Glutamatergic neuron (in vitro differentiated cells): ENCODE measurements at regions not wholly inside any gene's neighbourhood (a gene's known extent, or its start where the extent isn't known, plus 50 kb on each side); places are given as distances from the start of the nearest gene placed in this dataset.
A peak's percentile ranks its signal among the peaks of the same experiment; 100 is the strongest.

ENCODE experiments used
- DNase-seq: peaks from one replicate; pipeline ENCODE4 v3.0.0; 2022
- H3K27ac Mint-ChIP-seq: one replicate; pipeline ENCODE4 v1.8.0; 2020; ENCODE audit warnings: mild to moderate bottlenecking, mixed read lengths, inconsistent platforms; ENCODE audit not compliant: unreplicated experiment
- H3K27me3 Mint-ChIP-seq: one replicate; pipeline ENCODE4 v1.8.0; 2020; ENCODE audit warnings: mild to moderate bottlenecking, moderate library complexity, mixed read lengths, inconsistent platforms; ENCODE audit not compliant: unreplicated experiment
- H3K36me3 Mint-ChIP-seq: one replicate; pipeline ENCODE4 v1.8.0; 2020; ENCODE audit warnings: mild to moderate bottlenecking, mixed read lengths, inconsistent platforms; ENCODE audit not compliant: unreplicated experiment
- H3K4me1 Mint-ChIP-seq: one replicate; pipeline ENCODE4 v1.8.0; 2020; ENCODE audit warnings: mild to moderate bottlenecking, low read depth, mixed read lengths, inconsistent platforms; ENCODE audit not compliant: unreplicated experiment
- H3K4me3 Mint-ChIP-seq: one replicate; pipeline ENCODE4 v1.8.0; 2020; ENCODE audit warnings: mild to moderate bottlenecking, mixed read lengths, inconsistent platforms; ENCODE audit not compliant: unreplicated experiment
- H3K9me3 Mint-ChIP-seq: one replicate; pipeline ENCODE4 v1.8.0; 2020; ENCODE audit warnings: mild to moderate bottlenecking, moderate library complexity, mixed read lengths, inconsistent platforms; ENCODE audit not compliant: unreplicated experiment
- TF ChIP-seq, protein P1 (sequence below): fragments of 200-600 bp; sonication (generic); IDR thresholded peaks from one replicate; pipeline ENCODE4 v1.5.0; 2021; ENCODE audit not compliant: partially characterized antibody, unreplicated experiment

DNA sequence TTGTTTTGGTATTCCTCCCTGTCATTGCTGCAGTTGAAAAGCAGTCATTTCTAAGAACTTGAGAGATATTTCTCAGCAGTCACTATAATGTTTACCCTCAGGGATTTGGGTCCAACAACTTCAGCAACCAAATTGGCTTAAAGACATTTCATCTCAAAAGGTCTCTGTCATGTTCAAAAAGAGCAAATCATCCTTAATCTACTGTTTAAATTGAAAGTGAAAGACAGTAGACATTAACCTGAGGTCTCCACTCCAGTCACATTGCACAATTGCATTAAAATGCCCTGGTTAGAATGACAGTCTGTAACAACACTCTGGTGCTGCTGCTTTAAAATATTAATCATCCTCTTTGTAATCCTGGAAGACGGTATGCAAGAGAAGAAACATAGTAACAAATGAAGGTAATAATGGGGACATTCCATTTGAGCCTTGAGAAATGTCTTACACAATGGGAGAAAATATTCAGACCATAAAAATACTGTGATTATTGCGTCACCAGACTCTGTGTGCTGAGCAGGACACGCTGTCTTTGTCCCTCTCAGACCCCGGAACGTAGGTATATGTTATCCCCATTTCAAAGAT lies 90.2 kb upstream of the UNC5C start:
- no peak overlapping the region for H3K27ac Mint-ChIP-seq
- DNase-seq: no peak
- peaks cover 35% of the 10 kb centered on the region for H3K4me1 Mint-ChIP-seq
- H3K36me3 Mint-ChIP-seq: no peaks in the 10 kb centered on the region
- peaks cover 1% of the 10 kb centered on the region for H3K9me3 Mint-ChIP-seq
- H3K27me3 Mint-ChIP-seq: no peaks in the 10 kb centered on the region
- TF ChIP-seq, protein P1, sequence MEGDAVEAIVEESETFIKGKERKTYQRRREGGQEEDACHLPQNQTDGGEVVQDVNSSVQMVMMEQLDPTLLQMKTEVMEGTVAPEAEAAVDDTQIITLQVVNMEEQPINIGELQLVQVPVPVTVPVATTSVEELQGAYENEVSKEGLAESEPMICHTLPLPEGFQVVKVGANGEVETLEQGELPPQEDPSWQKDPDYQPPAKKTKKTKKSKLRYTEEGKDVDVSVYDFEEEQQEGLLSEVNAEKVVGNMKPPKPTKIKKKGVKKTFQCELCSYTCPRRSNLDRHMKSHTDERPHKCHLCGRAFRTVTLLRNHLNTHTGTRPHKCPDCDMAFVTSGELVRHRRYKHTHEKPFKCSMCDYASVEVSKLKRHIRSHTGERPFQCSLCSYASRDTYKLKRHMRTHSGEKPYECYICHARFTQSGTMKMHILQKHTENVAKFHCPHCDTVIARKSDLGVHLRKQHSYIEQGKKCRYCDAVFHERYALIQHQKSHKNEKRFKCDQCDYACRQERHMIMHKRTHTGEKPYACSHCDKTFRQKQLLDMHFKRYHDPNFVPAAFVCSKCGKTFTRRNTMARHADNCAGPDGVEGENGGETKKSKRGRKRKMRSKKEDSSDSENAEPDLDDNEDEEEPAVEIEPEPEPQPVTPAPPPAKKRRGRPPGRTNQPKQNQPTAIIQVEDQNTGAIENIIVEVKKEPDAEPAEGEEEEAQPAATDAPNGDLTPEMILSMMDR: no peak
- no peak overlapping the region for H3K4me3 Mint-ChIP-seq

DNA sequence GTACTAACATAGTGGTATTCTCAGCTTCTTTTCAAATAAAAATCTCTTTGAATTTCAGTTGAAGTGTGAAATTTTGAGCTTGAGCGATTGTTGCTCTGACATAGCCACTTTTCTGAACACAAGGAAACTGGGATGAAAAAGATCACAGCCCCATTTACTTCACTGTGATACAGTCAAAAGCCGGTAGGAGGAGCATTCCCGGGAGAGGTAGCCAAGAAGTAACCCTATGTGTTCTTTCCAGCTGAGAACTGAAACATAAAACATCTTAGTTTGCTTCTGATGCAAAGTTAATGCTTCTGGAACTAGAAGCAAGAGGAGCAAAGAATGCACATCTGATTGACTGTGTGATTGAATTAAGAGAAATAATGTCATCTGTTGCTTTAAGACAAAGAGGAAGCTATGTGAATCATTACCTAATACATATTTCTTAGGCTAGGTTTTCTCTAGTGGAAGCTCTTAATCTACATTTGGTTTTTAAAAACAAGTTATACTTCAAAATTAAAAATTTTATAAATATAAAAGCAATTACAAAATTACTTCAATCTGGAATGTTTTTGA lies 88.3 kb upstream of the UNC5C start:
- H3K4me3 Mint-ChIP-seq: no peak overlapping the region
- DNase-seq: peak; percentile 32
- no peaks in the 10 kb centered on the region for H3K36me3 Mint-ChIP-seq
- peaks cover 1% of the 10 kb centered on the region for H3K9me3 Mint-ChIP-seq
- TF ChIP-seq, protein P1: peak; percentile 76
- H3K27me3 Mint-ChIP-seq: no peaks in the 10 kb centered on the region
- H3K4me1 Mint-ChIP-seq: peaks cover 38% of the 10 kb centered on the region
- H3K27ac Mint-ChIP-seq: no peak overlapping the region

DNA sequence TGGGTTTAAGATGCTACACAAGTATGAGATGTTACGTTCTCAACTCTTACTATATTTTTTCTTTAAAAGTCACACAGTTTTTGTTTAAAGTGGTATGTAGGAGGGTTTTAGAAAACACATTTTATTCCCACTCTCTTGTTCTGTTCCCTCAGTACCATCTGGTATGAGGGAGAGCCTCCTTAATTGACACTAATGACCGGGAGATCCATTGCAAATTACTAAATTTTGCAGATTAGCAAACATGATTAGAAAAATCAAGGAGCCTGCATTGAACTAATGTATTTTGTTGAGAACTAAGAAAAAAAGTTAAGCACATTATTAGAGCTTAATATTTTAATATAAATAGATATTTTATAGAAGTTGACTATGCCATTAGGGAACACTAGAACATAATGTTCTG lies 87.3 kb upstream of the UNC5C start:
- Mint-ChIP-seq H3K4me3 (no peak overlapping the region), H3K36me3 (no peaks in the 10 kb centered on the region), H3K9me3 (peaks cover 1% of the 10 kb centered on the region), H3K4me1 (peaks cover 38% of the 10 kb centered on the region), H3K27ac (peak overlapping the region; percentile 79), H3K27me3 (no peaks in the 10 kb centered on the region)
- TF ChIP-seq, protein P1: no peak
- no peak for DNase-seq

DNA sequence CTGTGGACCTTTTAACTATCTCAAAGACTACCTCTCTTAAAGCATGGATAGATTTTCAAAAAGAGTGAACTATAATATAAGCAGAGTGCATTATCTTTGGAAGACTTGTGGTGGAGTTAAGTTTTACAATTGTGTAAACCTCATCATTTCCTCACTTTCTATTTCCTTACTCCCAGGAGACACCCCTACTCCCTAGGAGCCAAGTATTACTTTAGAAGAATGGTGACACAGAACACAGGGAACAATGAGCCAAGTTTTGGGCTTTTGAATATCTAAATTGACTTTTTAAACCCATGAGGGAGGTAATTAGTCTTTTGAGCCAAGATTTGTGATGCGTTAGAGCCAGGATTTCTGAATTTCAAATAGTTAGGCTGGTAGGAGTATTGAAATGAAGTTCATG lies 78.9 kb upstream of the UNC5C start:
- Mint-ChIP-seq H3K27ac (no peak overlapping the region), H3K4me1 (no peaks in the 10 kb centered on the region), H3K4me3 (no peak overlapping the region), H3K27me3 (no peaks in the 10 kb centered on the region), H3K9me3 (no peaks in the 10 kb centered on the region), H3K36me3 (no peaks in the 10 kb centered on the region)
- no peak for DNase-seq
- TF ChIP-seq, protein P1: no peak

DNA sequence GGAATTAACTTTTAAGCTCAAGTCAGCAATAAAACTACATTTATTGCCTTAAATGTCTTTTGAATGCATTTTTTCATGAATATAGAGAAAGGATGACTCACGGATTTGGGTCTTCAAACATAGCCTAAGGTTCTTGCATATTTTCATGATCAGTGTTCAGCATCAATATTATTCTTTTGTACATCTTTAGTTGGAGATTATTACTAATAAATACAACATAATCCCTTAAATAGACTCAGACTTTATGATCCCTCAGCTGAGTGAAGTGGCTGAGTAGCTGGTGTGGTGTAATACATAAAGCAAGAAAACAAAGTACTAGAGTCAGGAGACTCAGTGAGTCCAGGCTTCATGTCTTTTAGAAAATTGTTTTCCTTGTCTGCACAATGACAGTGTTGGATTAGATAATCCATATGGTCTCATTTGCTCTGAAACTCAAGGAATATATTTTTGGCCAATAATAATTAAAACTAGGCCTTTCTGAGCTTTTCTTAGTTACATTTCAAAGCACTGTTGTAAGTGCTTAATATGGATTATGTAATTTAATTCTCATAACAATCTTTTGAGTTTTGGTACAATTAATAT lies 78.3 kb upstream of the UNC5C start:
- H3K9me3 Mint-ChIP-seq: no peaks in the 10 kb centered on the region
- no peak overlapping the region for H3K4me3 Mint-ChIP-seq
- H3K4me1 Mint-ChIP-seq: no peaks in the 10 kb centered on the region
- H3K36me3 Mint-ChIP-seq: no peaks in the 10 kb centered on the region
- no peaks in the 10 kb centered on the region for H3K27me3 Mint-ChIP-seq
- TF ChIP-seq, protein P1: no peak
- no peak for DNase-seq
- H3K27ac Mint-ChIP-seq: no peak overlapping the region
